K562 (cell line): ENCODE measurements at regions not wholly inside any gene's neighbourhood (a gene's known extent, or its start where the extent isn't known, plus 50 kb on each side); places are given as distances from the start of the nearest gene placed in this dataset.

Source experiments
- EP300 ChIP-seq: IDR thresholded peaks from 2 replicates; pipeline ENCODE4 v1.6.1; 2012; ENCODE audit warnings: low read length, improper control_type of control experiment
- RBM15 ChIP-seq: fragments of 200-400 bp; formaldehyde crosslinking; IDR thresholded peaks from 2 replicates; pipeline ENCODE4 v1.6.1; 2018; ENCODE audit warnings: mild to moderate bottlenecking, low read length, moderate library complexity; ENCODE audit not compliant: insufficient read depth
- TBP ChIP-seq: optimal IDR thresholded peaks from 2 replicates; pipeline ENCODE3; 2011; ENCODE audit warnings: low read depth, low read length, improper control_type of control experiment
- TF ChIP-seq, protein P1 (sequence below), 3 experiments: IDR thresholded peaks in 2 of 3; conservative IDR thresholded peaks in 1 of 3; 2 replicates each; pipeline ENCODE4 v1.5.1; 2011 to 2012; ENCODE audit warnings: low read length in 3 of 3, mild to moderate bottlenecking in 3 of 3, control low read depth in 2 of 3, improper control_type of control experiment in 1 of 3, inconsistent platforms in 1 of 3, low read depth in 1 of 3, mixed read lengths in 1 of 3, moderate library complexity in 1 of 3; ENCODE audit not compliant: insufficient read depth in 2 of 3
- TF ChIP-seq, protein P2 (sequence below): IDR thresholded peaks from 2 replicates; pipeline ENCODE4 v1.6.1; 2011; ENCODE audit not compliant: insufficient read length; ENCODE audit errors: extremely low read depth
- TF ChIP-seq, protein P3 (sequence below): fragments of 450-650 bp; formaldehyde crosslinking; IDR thresholded peaks from 2 replicates; pipeline ENCODE4 v1.4.0; 2020; ENCODE audit warnings: mild to moderate bottlenecking, mixed read lengths

DNA sequence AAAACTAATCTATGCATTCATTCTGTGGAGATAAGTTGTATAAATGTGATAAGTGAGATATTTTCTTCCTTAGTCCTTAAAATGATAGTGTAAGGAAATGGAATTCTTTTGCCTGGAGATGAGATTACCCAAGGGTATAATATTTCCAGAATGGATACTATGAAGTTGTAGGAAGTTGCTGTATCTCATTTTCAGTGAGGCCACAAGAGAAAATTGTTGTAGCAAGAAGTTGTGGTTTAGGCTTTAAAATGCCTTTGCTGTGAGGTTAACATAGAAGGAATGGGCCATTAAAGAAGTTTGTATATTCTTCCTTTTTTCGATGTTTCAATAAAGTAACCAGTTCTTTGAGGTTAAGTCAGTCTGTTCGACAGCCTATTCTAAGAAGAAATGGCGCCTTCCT, 50.7 kb upstream of the LIN7C start:
- TF ChIP-seq, protein P1, sequence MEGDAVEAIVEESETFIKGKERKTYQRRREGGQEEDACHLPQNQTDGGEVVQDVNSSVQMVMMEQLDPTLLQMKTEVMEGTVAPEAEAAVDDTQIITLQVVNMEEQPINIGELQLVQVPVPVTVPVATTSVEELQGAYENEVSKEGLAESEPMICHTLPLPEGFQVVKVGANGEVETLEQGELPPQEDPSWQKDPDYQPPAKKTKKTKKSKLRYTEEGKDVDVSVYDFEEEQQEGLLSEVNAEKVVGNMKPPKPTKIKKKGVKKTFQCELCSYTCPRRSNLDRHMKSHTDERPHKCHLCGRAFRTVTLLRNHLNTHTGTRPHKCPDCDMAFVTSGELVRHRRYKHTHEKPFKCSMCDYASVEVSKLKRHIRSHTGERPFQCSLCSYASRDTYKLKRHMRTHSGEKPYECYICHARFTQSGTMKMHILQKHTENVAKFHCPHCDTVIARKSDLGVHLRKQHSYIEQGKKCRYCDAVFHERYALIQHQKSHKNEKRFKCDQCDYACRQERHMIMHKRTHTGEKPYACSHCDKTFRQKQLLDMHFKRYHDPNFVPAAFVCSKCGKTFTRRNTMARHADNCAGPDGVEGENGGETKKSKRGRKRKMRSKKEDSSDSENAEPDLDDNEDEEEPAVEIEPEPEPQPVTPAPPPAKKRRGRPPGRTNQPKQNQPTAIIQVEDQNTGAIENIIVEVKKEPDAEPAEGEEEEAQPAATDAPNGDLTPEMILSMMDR (IDR thresholded peaks at IDR 0.05 in 2 of 3, conservative IDR thresholded peaks at IDR 0.05 in 1 of 3; ENCODE audit: insufficient read depth in 2 of 3, low read depth in 1 of 3, low read length in 3 of 3), result no peak
- TF ChIP-seq RBM15 (no peak), EP300 (no peak), TBP (no peak)
- TF ChIP-seq, protein P2, sequence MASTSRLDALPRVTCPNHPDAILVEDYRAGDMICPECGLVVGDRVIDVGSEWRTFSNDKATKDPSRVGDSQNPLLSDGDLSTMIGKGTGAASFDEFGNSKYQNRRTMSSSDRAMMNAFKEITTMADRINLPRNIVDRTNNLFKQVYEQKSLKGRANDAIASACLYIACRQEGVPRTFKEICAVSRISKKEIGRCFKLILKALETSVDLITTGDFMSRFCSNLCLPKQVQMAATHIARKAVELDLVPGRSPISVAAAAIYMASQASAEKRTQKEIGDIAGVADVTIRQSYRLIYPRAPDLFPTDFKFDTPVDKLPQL, result no peak
- TF ChIP-seq, protein P3, sequence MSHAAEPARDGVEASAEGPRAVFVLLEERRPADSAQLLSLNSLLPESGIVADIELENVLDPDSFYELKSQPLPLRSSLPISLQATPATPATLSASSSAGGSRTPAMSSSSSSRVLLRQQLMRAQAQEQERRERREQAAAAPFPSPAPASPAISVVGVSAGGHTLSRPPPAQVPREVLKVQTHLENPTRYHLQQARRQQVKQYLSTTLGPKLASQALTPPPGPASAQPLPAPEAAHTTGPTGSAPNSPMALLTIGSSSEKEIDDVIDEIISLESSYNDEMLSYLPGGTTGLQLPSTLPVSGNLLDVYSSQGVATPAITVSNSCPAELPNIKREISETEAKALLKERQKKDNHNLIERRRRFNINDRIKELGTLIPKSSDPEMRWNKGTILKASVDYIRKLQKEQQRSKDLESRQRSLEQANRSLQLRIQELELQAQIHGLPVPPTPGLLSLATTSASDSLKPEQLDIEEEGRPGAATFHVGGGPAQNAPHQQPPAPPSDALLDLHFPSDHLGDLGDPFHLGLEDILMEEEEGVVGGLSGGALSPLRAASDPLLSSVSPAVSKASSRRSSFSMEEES (CRISPR knock-in tag), result no peak
